HEK293T (cell line): ENCODE measurements at regions not wholly inside any gene's neighbourhood (a gene's known extent, or its start where the extent isn't known, plus 50 kb on each side); places are given as distances from the start of the nearest gene placed in this dataset.

Experiments used
- CTCF ChIA-PET: fragments of 350-600 bp; formaldehyde crosslinking; extraction: SDS; loops from one replicate; lab custom pipeline; 2021; ENCODE audit warnings: antibody characterized with exemption, inconsistent platforms; lab: Yijun Ruan, JAX
- POLR2A ChIA-PET: fragments of 350-600 bp; formaldehyde crosslinking; extraction: SDS; loops from one replicate; lab custom pipeline; 2020; ENCODE audit warnings: antibody characterized with exemption, inconsistent platforms; lab: Yijun Ruan, JAX
- DNase-seq: peaks from one replicate; pipeline ENCODE4 v3.0.0; 2012; ENCODE audit warnings: mixed read lengths; ENCODE audit errors: extremely low spot score
- ARNT ChIP-seq: fragments of 450-650 bp; IDR thresholded peaks from 2 replicates; pipeline ENCODE4 v1.6.1; 2017; ENCODE audit warnings: mild to moderate bottlenecking
- BHLHE40 ChIP-seq: fragments of 450-650 bp; IDR thresholded peaks from 2 replicates; pipeline ENCODE4 v1.6.1; 2016; ENCODE audit warnings: mild to moderate bottlenecking, moderate library complexity, borderline replicate concordance
- CTBP1 ChIP-seq: fragments of 450-650 bp; IDR thresholded peaks from 2 replicates; pipeline ENCODE4 v1.6.1; 2016; ENCODE audit warnings: borderline replicate concordance
- ELF4 ChIP-seq: fragments of 450-650 bp; IDR thresholded peaks from 2 replicates; pipeline ENCODE4 v1.6.1; 2017; ENCODE audit warnings: antibody characterized with exemption
- FOXA1 ChIP-seq: fragments of 450-650 bp; IDR thresholded peaks from 2 replicates; pipeline ENCODE4 v1.6.1; 2016; ENCODE audit warnings: mild to moderate bottlenecking
- FOXK2 ChIP-seq: fragments of 450-650 bp; IDR thresholded peaks from 2 replicates; pipeline ENCODE4 v1.6.1; 2016; ENCODE audit warnings: mild to moderate bottlenecking
- FOXM1 ChIP-seq: fragments of 450-650 bp; IDR thresholded peaks from 2 replicates; pipeline ENCODE4 v1.6.1; 2017; ENCODE audit warnings: mild to moderate bottlenecking, borderline replicate concordance
- HDGF ChIP-seq: fragments of 450-650 bp; IDR thresholded peaks from 2 replicates; pipeline ENCODE4 v1.6.1; 2017; ENCODE audit warnings: antibody characterized with exemption, borderline replicate concordance
- L3MBTL2 ChIP-seq: fragments of 450-650 bp; conservative IDR thresholded peaks from 2 replicates; pipeline ENCODE4 v1.6.1; 2016; ENCODE audit warnings: mild to moderate bottlenecking
- LEF1 ChIP-seq: fragments of 450-650 bp; IDR thresholded peaks from 2 replicates; pipeline ENCODE4 v1.6.1; 2017; ENCODE audit warnings: mild to moderate bottlenecking, borderline replicate concordance
- NFRKB ChIP-seq: fragments of 450-650 bp; IDR thresholded peaks from 2 replicates; pipeline ENCODE4 v1.6.1; 2016; ENCODE audit warnings: mild to moderate bottlenecking, moderate library complexity
- PKNOX1 ChIP-seq: fragments of 450-650 bp; IDR thresholded peaks from 2 replicates; pipeline ENCODE4 v1.6.1; 2016
- SP1 ChIP-seq: fragments of 450-650 bp; IDR thresholded peaks from 2 replicates; pipeline ENCODE4 v1.6.1; 2017
- SUZ12 ChIP-seq: fragments of 450-650 bp; IDR thresholded peaks from 2 replicates; pipeline ENCODE4 v1.6.1; 2016; ENCODE audit warnings: mild to moderate bottlenecking
- TARDBP ChIP-seq: fragments of 450-650 bp; IDR thresholded peaks from 2 replicates; pipeline ENCODE4 v1.6.1; 2016
- ZNF384 ChIP-seq: fragments of 450-650 bp; IDR thresholded peaks from 2 replicates; pipeline ENCODE4 v1.6.1; 2016

DNA sequence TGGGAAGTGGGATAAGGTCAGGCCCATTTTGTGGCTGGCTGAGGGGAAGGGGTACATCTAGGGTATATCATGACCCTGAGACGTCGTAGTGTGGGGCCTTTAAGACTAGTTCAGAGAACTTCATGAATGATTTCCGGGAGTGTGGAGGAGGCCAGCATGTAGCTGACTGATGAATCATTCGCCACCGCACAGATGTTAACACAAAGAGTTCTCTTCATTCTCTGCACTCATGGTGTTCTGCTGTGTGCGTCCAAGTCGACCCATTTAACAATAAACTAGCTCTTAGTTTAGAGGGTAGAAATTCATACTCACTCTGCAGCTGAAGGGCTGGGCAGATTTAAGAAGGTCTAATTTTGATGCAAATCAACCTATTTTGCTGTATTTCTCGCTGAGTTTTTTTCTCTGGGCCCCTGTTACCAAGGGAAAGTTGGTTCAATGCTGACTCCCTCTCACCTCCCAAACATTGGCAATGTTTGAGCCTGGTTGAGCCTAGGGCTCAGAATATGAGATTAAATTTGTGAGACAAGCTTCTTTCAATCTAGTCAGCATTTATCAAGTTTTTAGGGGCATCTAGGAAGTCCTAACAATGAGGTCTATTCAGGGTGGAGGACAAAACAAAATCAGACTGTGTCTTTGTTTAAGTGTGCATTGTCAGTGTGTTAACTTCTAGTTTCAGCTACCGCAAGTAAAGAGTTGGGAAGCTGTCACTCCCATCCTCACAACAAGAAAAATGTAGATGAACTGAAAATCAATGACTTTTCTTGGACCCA, 106.8 kb upstream of the CBLN4 start:
- POLR2A ChIA-PET = no interaction called here
- DNase-seq = no peak
- CTCF ChIA-PET = no interaction called here
- TF ChIP-seq ELF4 = no peak
- no peak for TF ChIP-seq FOXA1

DNA sequence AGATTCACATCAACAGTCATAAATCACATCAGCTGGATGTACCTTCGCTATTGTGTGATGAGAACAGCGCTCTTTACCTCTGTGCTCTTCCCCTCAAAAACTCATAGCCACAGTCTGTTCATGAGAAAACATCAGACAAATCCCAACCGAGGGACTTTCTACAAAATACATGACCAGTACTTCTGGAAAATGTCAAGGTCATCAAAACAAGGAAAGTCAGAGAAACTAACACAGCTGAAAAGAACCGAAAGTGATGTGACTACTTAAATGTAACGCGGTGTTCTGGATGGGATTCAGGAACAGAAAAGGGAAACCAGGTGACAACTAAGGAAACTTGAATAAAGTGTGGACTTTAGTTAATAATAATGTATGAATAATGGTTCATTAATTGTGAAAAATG, 112.0 kb upstream of the CBLN4 start:
- ChIA-PET POLR2A (no interaction called here), CTCF (no interaction called here)
- TF ChIP-seq L3MBTL2 (no peak), PKNOX1 (no peak), BHLHE40 (no peak)
- DNase-seq = no peak

DNA sequence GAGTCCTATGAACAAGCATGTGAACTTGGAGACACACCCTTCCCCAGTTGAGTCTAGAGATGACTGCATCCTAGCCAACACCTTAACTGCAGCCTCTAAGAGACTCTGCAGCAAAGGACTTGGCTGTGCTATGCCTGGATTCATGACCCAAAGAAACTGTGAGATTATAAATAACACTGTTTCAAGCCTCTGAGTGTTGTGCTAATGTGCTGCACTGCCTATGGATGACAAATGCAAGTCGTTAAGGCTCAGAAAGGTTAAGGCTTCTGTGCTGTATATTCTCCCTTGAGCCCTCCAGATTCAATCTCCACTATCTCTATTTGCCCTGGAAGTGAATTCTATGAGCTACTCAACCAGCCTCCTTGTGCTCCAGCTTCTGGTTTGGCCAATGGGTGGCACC, 116.5 kb upstream of the CBLN4 start:
- POLR2A ChIA-PET = no interaction called here

DNA sequence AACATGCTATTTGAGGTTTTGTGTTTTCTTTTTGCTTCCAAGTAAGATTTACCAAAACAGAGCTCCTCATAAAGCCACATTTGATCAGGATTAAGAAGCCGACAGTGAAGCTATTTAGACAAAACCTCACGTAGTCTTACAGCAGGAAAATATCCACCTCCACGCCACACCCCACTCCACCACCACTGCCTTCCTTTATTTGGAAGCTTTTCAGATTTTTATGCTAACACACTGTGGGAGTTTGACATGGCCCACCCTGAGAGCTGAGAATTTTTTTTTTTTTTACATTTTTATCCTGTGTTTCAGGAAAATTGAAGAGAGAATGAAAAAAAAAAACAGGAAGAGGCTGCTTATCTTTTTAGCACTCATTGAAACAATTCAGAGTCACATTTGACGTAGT, 104.8 kb upstream of the MC3R start:
- CTCF ChIA-PET = no interaction called here
- DNase-seq = no peak
- POLR2A ChIA-PET = no interaction called here
- no peak for TF ChIP-seq TARDBP
- TF ChIP-seq LEF1 = no peak
- no peak for TF ChIP-seq SP1
- TF ChIP-seq PKNOX1 = no peak
- no peak for TF ChIP-seq ARNT
- TF ChIP-seq CTBP1 = no peak
- no peak for TF ChIP-seq FOXA1
- no peak for TF ChIP-seq BHLHE40

More for the DNA sequence above, 116.5 kb upstream of the CBLN4 start:
- TF ChIP-seq SUZ12 (no peak), FOXM1 (no peak), NFRKB (no peak), LEF1 (no peak), HDGF (no peak), ELF4 (no peak), L3MBTL2 (no peak), BHLHE40 (no peak), ARNT (no peak), CTBP1 (no peak), ZNF384 (no peak), SP1 (no peak), PKNOX1 (no peak), FOXA1 (no peak), FOXK2 (no peak), TARDBP (no peak)
- DNase-seq = no peak
- CTCF ChIA-PET = no interaction called here

DNA sequence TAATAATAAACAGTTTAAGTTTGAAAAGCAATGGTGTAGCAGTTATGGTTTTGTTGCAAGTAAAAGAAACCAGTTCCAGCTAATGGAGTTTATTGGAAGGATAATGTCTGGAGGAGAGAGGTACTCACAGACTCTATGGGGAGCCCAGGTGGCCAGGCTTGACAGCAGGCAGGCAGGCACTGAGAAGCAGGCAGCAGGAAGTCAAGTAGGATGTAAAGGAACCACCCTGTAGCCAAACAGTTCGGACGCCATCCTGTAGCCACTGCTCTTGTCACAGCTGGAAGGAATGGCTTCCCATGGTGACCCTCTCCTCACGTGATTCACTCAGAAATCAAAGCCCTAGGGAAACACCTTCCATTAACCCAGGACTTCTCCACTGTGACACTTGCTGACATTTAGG, 96.7 kb upstream of the MC3R start:
- no peak for TF ChIP-seq ARNT
- no peak for TF ChIP-seq SP1
- no peak for TF ChIP-seq FOXA1
- no peak for TF ChIP-seq LEF1
- TF ChIP-seq PKNOX1 = no peak
- no peak for TF ChIP-seq SUZ12
- TF ChIP-seq CTBP1 = no peak
- TF ChIP-seq BHLHE40 = no peak
- CTCF ChIA-PET = no interaction called here
- POLR2A ChIA-PET = no interaction called here
- no peak for DNase-seq

- ChIA-PET POLR2A (no interaction called here), CTCF (no interaction called here)
- TF ChIP-seq TARDBP = no peak
- no peak for TF ChIP-seq FOXK2
- no peak for TF ChIP-seq LEF1
- TF ChIP-seq CTBP1 = no peak
- TF ChIP-seq HDGF = no peak
- TF ChIP-seq SP1 = no peak
- no peak for TF ChIP-seq ARNT
- TF ChIP-seq ZNF384 = no peak
- no peak for TF ChIP-seq BHLHE40
- no peak for TF ChIP-seq NFRKB
- no peak for TF ChIP-seq FOXA1
- no peak for TF ChIP-seq L3MBTL2
- TF ChIP-seq PKNOX1 = no peak
- no peak for TF ChIP-seq SUZ12
- no peak for TF ChIP-seq FOXM1
- TF ChIP-seq ELF4 = no peak
- no peak for DNase-seq
These were observed 94.6 kb upstream of the MC3R start for GRCh38 chr20:56153926-56154325.
